Head of caudate nucleus (tissue), 42 donors: ENCODE measurements at regions not wholly inside any gene's neighbourhood (a gene's known extent, or its start where the extent isn't known, plus 50 kb on each side); places are given as distances from the start of the nearest gene placed in this dataset.

ENCODE experiments used
- DNase-seq, 42 donors: peaks; one replicate each; pipeline versions ENCODE4 v3.0.0 to v3.0.0-alpha.2; 2020 to 2021; ENCODE audit warnings: mixed read lengths in 7 of 42
- intact Hi-C: fragments of 100-400 bp; cut with DNase I; formaldehyde crosslinking; loops from one replicate; pipeline ENCODE4 v1.15.0; 2022

- no peak for DNase-seq
- intact Hi-C loops: no loop called here
Observed at GRCh38 chr4:127165971-127166370, 466.8 kb upstream of the INTU start.

GRCh38 chr4:127174201-127174600 is 458.6 kb upstream of the INTU start:
- no peak for DNase-seq
- intact Hi-C loops: no loop called here

- no peak for DNase-seq
- intact Hi-C loops: no loop called here
Observed at GRCh38 chr4:127174616-127175015, 458.1 kb upstream of the INTU start.

GRCh38 chr4:127179256-127180087 is 453.3 kb upstream of the INTU start:
- no peak for DNase-seq
- intact Hi-C loops: no loop called here

- intact Hi-C loops: no loop called here
- DNase-seq: no peak
Observed at GRCh38 chr4:127181001-127181400, 451.8 kb upstream of the INTU start.

- DNase-seq: no peak
- intact Hi-C loops: no loop called here
Observed at GRCh38 chr4:127182687-127183086, 450.1 kb upstream of the INTU start.

GRCh38 chr4:127188847-127189246 is 443.9 kb upstream of the INTU start:
- DNase-seq: no peak
- intact Hi-C loops: no loop called here

- no peak for DNase-seq
- intact Hi-C loops: no loop called here
Observed at GRCh38 chr4:127194281-127194680, 438.5 kb upstream of the INTU start.

GRCh38 chr4:127196655-127197352 is 436.0 kb upstream of the INTU start:
- DNase-seq: peak in 26 of 42 donors; percentile 1 to 45 (median 10)
- intact Hi-C loops: no loop called here

GRCh38 chr4:127203562-127204200 is 429.1 kb upstream of the INTU start:
- no peak for DNase-seq
- intact Hi-C loops: no loop called here

- no peak for DNase-seq
- intact Hi-C loops: no loop called here
Observed at GRCh38 chr4:127204322-127204721, 428.4 kb upstream of the INTU start.

- intact Hi-C loops: no loop called here
- no peak for DNase-seq
Observed at GRCh38 chr4:127209580-127210095, 423.1 kb upstream of the INTU start.

- intact Hi-C loops: no loop called here
Observed at GRCh38 chr4:127210893-127211649, 421.7 kb upstream of the INTU start.

GRCh38 chr4:127211650-127212560 is 420.9 kb upstream of the INTU start:
- intact Hi-C loops: no loop called here
- no peak for DNase-seq

More at GRCh38 chr4:127210893-127211649, 421.7 kb upstream of the INTU start:
- no peak for DNase-seq

- DNase-seq: no peak
- intact Hi-C loops: no loop called here
Observed at GRCh38 chr4:127212701-127213100, 420.1 kb upstream of the INTU start.

GRCh38 chr4:127214016-127214415 is 418.7 kb upstream of the INTU start:
- DNase-seq: no peak
- intact Hi-C loops: no loop called here

GRCh38 chr4:127214931-127215330 is 417.8 kb upstream of the INTU start:
- DNase-seq: no peak
- intact Hi-C loops: no loop called here

- intact Hi-C loops: no loop called here
- DNase-seq: no peak
Observed at GRCh38 chr4:127217586-127218229, 415.0 kb upstream of the INTU start.
